Gastroesophageal sphincter (tissue), 3 donors: ENCODE measurements at regions not wholly inside any gene's neighbourhood (a gene's known extent, or its start where the extent isn't known, plus 50 kb on each side); places are given as distances from the start of the nearest gene placed in this dataset.

Experiments
- POLR2A ChIP-seq, 2 donors: fragments of 450-650 bp; IDR thresholded peaks; one replicate each; pipeline ENCODE4 v1.6.1; 2017; ENCODE audit warnings: antibody characterized with exemption in 2 of 2, mild to moderate bottlenecking in 2 of 2, moderate library complexity in 1 of 2
- POLR2AphosphoS5 ChIP-seq: sonication (generic); formaldehyde crosslinking; IDR thresholded peaks from one replicate; pipeline ENCODE4 v1.6.1; 2017; ENCODE audit warnings: antibody characterized with exemption
- TF ChIP-seq, protein P1 (sequence below), 4 experiments: fragments of 200-600 bp in 2 of 4; fragments of 450-650 bp in 2 of 4; sonication (generic) in 1 of 4; IDR thresholded peaks; one replicate each; pipeline ENCODE4 v1.5.1; 2017 to 2019; ENCODE audit warnings: antibody characterized with exemption in 4 of 4, mild to moderate bottlenecking in 2 of 4, moderate library complexity in 2 of 4

DNA sequence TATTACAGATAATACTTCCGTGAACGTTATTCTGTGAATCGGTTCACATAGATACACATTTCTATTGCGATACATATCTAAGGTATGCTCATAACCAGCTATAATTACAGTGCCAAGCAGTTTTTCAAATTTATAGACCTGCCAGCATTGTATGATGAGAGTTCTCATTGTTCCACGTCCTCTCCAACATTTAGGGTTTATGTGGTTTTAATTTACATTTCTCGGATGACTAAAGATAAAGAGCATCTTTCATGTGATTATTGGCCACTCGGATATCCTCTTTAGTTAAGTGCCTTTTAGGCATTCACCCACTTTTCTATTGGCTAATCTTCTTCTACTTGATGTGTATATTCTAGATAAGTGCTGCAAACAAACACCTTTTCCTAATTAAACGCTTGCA is 134.7 kb upstream of the CCDC54 start:
- TF ChIP-seq POLR2A (IDR thresholded peaks at IDR 0.05) (no peak), POLR2AphosphoS5 (no peak)
- TF ChIP-seq, protein P1, sequence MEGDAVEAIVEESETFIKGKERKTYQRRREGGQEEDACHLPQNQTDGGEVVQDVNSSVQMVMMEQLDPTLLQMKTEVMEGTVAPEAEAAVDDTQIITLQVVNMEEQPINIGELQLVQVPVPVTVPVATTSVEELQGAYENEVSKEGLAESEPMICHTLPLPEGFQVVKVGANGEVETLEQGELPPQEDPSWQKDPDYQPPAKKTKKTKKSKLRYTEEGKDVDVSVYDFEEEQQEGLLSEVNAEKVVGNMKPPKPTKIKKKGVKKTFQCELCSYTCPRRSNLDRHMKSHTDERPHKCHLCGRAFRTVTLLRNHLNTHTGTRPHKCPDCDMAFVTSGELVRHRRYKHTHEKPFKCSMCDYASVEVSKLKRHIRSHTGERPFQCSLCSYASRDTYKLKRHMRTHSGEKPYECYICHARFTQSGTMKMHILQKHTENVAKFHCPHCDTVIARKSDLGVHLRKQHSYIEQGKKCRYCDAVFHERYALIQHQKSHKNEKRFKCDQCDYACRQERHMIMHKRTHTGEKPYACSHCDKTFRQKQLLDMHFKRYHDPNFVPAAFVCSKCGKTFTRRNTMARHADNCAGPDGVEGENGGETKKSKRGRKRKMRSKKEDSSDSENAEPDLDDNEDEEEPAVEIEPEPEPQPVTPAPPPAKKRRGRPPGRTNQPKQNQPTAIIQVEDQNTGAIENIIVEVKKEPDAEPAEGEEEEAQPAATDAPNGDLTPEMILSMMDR (IDR thresholded peaks at IDR 0.05), result no peak
